22Rv1 (cell line): ENCODE measurements at regions not wholly inside any gene's neighbourhood (a gene's known extent, or its start where the extent isn't known, plus 50 kb on each side); places are given as distances from the start of the nearest gene placed in this dataset.

ENCODE experiments used
- CTCF ChIP-seq: fragments of 450-650 bp; IDR thresholded peaks from 2 replicates; pipeline ENCODE4 v1.5.1; 2017; ENCODE audit warnings: mild to moderate bottlenecking
- ZFX ChIP-seq: fragments of 450-650 bp; IDR thresholded peaks from 2 replicates; pipeline ENCODE4 v1.6.1; 2017; ENCODE audit warnings: antibody characterized with exemption, borderline replicate concordance

GRCh38 chr3:59142556-59142955 lies 92.7 kb upstream of the CFAP20DC start:
- TF ChIP-seq CTCF (no peak), ZFX (no peak)
